T-helper 2 cell treated with Interferon-gamma antibody and Interleukin-4, amounts not matched to agents 100 ng/mL and 5 ng/mL, for 36 hours (primary cell): ENCODE measurements at regions not wholly inside any gene's neighbourhood (a gene's known extent, or its start where the extent isn't known, plus 50 kb on each side); places are given as distances from the start of the nearest gene placed in this dataset.

Source experiments
- intact Hi-C: fragments of 100-400 bp; cut with micrococcal nuclease; formaldehyde crosslinking; loops from one replicate; pipeline ENCODE4 v1.15.1; 2023

- intact Hi-C loops, result no loop called here
Measured at GRCh38 chr10:31123946-31124345, 92.3 kb upstream of the ZNF438 start.

DNA sequence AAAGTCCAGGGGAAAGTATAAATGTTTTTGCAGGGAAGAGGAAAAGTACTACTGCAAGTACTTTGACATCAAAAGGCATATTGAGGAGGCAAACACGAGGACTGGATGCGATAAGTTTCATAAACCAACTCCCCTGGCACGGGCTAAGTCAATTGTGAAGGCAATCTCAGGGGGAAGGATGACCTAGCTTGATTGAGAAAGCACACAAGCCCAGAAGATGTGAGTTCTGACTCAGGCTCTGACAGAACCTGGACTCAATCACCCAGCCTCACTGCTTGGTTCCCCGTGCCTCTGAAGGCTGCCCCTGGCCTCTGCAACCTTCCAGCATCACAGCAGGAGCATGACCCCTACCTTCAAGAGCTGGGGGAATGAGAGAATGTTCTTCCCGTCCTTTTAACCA lies 93.2 kb upstream of the ZNF438 start:
- intact Hi-C loops, result no loop called here

GRCh38 chr10:31125789-31126188 lies 94.1 kb upstream of the ZNF438 start:
- intact Hi-C loops, result no loop called here

DNA sequence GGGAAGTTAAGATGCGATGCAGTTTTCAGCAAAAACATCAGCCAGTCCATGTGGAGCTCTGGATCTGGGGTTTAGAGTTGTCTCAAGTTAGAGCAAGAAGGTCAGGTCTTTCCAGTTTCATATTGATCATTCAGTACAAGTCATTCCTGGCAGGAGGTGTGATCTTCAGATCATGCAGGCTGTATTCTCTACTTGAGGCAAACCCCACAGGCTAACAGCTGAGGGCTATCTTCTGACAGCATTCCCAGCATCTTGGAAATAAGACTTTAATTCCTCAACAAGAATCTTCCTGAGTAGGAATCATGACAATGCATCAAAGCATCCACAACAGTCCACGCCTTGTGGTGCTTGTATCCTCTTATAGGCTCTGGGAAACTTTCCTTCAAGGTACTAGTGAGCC lies 94.9 kb upstream of the ZNF438 start:
- intact Hi-C loops, result no loop called here

GRCh38 chr10:31128536-31128935 lies 96.9 kb upstream of the ZNF438 start:
- intact Hi-C loops, result no loop called here

GRCh38 chr10:31129271-31129670 lies 97.6 kb upstream of the ZNF438 start:
- intact Hi-C loops, result no loop called here

DNA sequence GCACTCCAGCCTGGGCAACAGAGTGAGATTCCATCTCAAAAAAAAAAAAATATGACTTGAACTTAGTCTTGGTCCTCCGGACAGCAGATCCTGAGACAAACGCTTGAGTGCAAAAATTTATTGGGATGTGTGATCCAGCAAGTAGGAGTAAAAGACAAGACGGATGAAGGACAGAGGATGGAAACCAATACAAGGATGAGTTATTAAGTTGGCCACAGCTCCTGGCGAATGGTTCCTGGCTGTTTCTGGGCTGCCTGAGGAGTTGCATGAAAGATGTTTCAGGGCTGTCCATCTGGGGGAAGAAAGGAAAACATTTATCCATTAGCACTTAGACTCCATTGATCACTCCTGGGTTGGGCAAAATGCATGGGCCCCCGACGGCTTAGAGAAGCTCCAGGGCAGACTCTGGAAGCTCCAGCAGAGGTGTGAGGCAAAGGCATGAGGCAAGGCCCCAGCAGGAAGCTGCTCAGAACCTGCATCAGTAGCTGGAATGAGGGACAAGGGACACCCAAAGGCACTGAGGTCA lies 98.3 kb upstream of the ZNF438 start:
- intact Hi-C loops, result no loop called here

- intact Hi-C loops, result no loop called here
Measured at GRCh38 chr10:31130406-31130805, 98.7 kb upstream of the ZNF438 start.

- intact Hi-C loops, result no loop called here
Measured at GRCh38 chr10:31131251-31131650, 99.6 kb upstream of the ZNF438 start.

- intact Hi-C loops, result loop anchor here (1.0 kb wide), 1 partner anchor 100 kb away; no protein-coding TSS in a partner anchor
Measured at GRCh38 chr10:31132681-31133244, 101.1 kb upstream of the ZNF438 start.

- intact Hi-C loops, result loop anchor here (1.0 kb wide), 1 partner anchor 101 kb away; no protein-coding TSS in a partner anchor
Measured at GRCh38 chr10:31133251-31133791, 101.7 kb upstream of the ZNF438 start.

DNA sequence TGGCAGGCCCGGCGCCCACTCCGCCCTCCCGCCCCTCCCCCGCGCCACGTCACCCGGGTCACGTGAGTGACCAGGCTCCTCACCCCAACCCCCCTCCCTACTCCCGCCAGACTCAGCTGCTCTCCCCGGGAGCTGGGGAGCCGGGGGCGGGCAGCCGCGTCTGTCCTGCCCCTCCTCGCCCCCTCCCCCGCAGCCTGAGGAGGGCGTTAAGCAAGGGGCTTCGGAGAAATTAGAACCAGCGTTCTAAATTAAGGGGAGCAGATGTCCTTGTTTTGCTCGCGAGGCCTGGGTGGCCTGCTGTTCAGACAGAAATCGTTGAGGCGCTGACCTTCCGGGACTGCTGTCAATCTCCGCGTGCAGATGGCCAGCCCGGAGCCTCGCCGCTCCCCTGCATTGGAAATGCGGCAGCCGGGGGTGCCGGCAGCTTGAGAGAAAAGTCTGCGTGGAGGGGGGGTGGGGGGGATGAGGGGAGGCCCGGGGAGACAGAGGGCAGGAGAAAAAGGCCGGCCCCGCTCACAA lies 102.2 kb upstream of the ZNF438 start:
- intact Hi-C loops, result loop anchor here (1.0 kb wide), 1 partner anchor 102 kb away; no protein-coding TSS in a partner anchor

DNA sequence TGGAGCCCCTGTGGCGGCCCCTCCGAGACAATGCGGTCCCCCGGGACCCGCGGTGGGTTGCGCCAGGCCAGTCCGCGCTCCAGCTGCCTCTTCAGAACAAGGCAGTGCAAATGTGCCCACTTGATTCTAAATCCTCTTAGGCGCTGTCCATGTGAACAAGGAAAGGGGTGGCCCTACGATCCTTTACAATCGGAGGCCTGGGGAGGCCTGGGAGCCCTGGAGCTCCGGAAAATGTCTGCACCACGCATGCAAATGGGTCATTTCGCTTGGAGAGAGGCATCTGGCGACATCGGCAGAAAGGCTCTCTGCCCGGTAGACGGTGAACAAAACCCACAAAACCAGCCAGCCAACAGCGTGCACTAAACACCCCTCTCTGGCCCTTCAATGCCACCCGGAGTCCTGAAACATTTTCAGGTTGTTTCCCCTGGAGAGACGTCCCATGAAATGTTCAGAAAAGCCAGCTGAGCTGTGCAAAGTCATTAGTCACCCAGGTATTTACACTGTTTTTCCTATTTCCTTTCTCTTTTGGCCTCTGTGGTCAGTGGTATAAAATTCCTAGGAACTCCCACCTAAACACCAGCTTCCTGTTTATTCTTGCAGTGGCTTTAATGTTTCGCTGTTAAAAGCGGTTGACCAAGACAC lies 102.8 kb upstream of the ZNF438 start:
- intact Hi-C loops, result no loop called here

GRCh38 chr10:31135171-31135570 lies 103.5 kb upstream of the ZNF438 start:
- intact Hi-C loops, result loop anchor here (1.0 to 5.0 kb wide), 3 partner anchors 183 to 433 kb away; no protein-coding TSS in a partner anchor

DNA sequence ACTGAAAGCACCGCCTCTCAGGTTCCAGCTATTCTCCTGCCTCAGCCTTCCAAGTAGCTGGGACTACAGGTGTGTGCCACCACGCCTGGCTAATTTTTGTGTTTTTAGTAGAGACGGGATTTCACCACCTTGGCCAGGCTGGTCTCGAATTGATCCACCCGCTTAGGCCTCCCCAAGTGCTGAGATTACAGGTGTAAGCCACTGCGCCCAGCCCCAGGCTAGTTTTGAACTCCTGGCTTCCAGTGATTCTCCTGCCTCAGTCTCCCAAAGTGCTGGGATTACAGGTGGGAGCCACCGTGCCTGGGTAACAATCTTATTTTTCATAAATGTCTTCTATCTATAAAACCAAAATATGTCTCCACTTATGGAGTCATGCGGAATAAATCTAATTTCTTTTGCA lies 104.1 kb upstream of the ZNF438 start:
- intact Hi-C loops, result loop anchor here (1.0 to 5.0 kb wide), 3 partner anchors 183 to 433 kb away; no protein-coding TSS in a partner anchor

GRCh38 chr10:31136386-31136785 lies 104.7 kb upstream of the ZNF438 start:
- intact Hi-C loops, result loop anchor here (5.0 kb wide), 1 partner anchor 434 kb away; no protein-coding TSS in a partner anchor

GRCh38 chr10:31136930-31137885 lies 105.5 kb upstream of the ZNF438 start:
- intact Hi-C loops, result loop anchor here (1.0 to 5.0 kb wide), 2 partner anchors 46 to 435 kb away; no protein-coding TSS in a partner anchor

DNA sequence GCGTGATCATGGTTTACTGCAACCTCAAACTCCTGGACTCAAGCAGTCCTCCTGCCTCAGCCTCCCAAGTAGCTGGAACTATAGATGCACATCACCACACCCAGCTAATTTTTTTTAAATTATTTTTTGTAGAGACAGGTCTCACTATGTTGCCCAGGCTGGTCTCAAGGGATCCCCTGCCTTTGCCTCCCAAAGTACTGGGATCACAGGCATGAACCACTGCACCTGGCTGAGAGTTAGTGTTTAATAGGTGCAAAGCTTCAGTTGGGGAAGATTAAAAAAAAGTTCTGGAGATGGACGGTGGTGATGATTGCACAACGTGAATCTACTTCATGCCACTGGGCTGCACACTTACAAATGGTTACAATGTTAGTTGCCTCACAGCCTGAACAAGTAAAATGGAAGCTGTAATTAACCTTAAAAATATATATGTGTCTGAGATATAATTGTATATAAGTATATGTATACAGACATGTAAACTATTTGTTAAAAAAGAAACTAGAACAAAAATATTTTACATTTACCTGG lies 106.4 kb upstream of the ZNF438 start:
- intact Hi-C loops, result loop anchor here (5.0 kb wide), 1 partner anchor 436 kb away; no protein-coding TSS in a partner anchor

DNA sequence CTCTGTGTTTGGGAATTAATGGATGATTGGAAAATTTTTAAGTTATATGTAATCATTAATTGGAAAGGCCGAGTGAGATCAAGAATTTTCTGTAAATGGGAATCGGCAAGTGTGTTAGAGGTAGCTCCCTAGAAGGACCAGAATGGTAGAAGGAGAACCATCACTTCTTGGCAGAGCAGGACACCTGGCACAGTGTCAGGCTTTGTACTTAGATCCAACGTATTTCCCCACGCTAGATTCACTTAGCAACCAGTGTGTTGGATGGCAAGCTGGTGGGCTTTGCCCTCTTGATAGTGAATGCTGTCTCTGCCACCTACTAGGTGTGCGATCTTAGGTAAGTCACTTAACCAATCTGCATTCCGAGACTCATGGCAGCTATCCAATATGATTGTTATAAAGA lies 107.8 kb upstream of the ZNF438 start:
- intact Hi-C loops, result loop anchor here (5.0 kb wide), 1 partner anchor 437 kb away; no protein-coding TSS in a partner anchor

- intact Hi-C loops, result no loop called here
Measured at GRCh38 chr10:31140716-31141115, 109.1 kb upstream of the ZNF438 start.

DNA sequence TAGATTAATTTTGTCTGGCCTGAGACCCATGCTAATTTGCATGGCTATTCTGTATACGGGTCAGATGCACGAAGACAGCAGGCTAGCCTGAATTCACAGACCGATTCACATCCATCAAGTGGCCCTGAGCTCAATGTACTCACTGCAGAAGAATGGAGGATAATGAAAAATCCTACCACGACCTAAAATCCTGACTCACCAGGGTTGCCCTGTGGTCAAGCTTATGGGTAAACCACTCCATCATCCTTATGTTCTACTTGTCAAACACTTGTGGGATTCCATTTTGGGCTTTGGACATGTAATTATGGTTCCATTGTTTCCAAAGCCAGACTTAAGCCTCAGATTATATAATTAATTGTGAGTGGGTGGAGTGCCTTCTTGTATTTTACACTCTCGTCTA lies 110.4 kb upstream of the ZNF438 start:
- intact Hi-C loops, result no loop called here
